Trophoblast cell (in vitro differentiated cells and primary cell): ENCODE measurements at regions not wholly inside any gene's neighbourhood (a gene's known extent, or its start where the extent isn't known, plus 50 kb on each side); places are given as distances from the start of the nearest gene placed in this dataset.

Source experiments
- DNase-seq, 2 donors: peaks; one replicate each; pipeline ENCODE4 v3.0.0-alpha.2; 2016
- H2AFZ ChIP-seq: 2 replicates; pipeline ENCODE4 v1.6.1; 2013; ENCODE audit warnings: low read length, moderate library complexity, mild to moderate bottlenecking; ENCODE audit not compliant: insufficient read depth, poor library complexity
- H2AK5ac ChIP-seq: 2 replicates; pipeline ENCODE4 v1.6.1; 2013; ENCODE audit warnings: mild to moderate bottlenecking, low read length
- H2BK120ac ChIP-seq: 2 replicates; pipeline ENCODE4 v1.6.1; 2013; ENCODE audit warnings: low read length, mild to moderate bottlenecking, moderate library complexity; ENCODE audit not compliant: insufficient read depth, poor library complexity
- H2BK12ac ChIP-seq: 2 replicates; pipeline ENCODE4 v1.6.1; 2013; ENCODE audit warnings: mild to moderate bottlenecking, low read length, moderate library complexity
- H2BK5ac ChIP-seq: 2 replicates; pipeline ENCODE4 v1.6.1; 2013; ENCODE audit warnings: low read length, low read depth, moderate library complexity, mild to moderate bottlenecking; ENCODE audit not compliant: poor library complexity
- H3K14ac ChIP-seq: 2 replicates; pipeline ENCODE4 v1.6.1; 2013; ENCODE audit warnings: mild to moderate bottlenecking, low read length
- H3K18ac ChIP-seq: 2 replicates; pipeline ENCODE4 v1.6.1; 2013; ENCODE audit warnings: mild to moderate bottlenecking, low read length
- H3K23ac ChIP-seq: 2 replicates; pipeline ENCODE4 v1.6.1; 2013; ENCODE audit warnings: low read length
- H3K27ac ChIP-seq: 2 replicates; pipeline ENCODE4 v1.5.1; 2013; ENCODE audit warnings: low read depth, mild to moderate bottlenecking, inconsistent platforms, low read length, moderate library complexity
- H3K27me3 ChIP-seq: 2 replicates; pipeline ENCODE4 v1.6.1; 2013; ENCODE audit warnings: inconsistent platforms, mild to moderate bottlenecking, low read length, moderate library complexity; ENCODE audit not compliant: insufficient read depth
- H3K36me3 ChIP-seq, 2 experiments: 1 replicate in 1 of 2; 2 replicates in 1 of 2; pipeline ENCODE4 v1.6.1; 2013; ENCODE audit warnings: low read length in 2 of 2, mild to moderate bottlenecking in 2 of 2, moderate library complexity in 1 of 2; ENCODE audit not compliant: insufficient read depth in 2 of 2, control insufficient read depth in 1 of 2
- H3K4ac ChIP-seq: 2 replicates; pipeline ENCODE4 v1.6.1; 2013; ENCODE audit warnings: low read depth, mild to moderate bottlenecking, low read length, moderate library complexity
- H3K4me1 ChIP-seq, 2 experiments: 1 replicate in 1 of 2; 2 replicates in 1 of 2; pipeline ENCODE4 v1.6.1; 2013; ENCODE audit warnings: low read length in 2 of 2, mild to moderate bottlenecking in 2 of 2, moderate library complexity in 1 of 2; ENCODE audit not compliant: insufficient read depth in 2 of 2, control insufficient read depth in 1 of 2
- H3K4me2 ChIP-seq: 2 replicates; pipeline ENCODE4 v1.6.1; 2013; ENCODE audit warnings: inconsistent platforms, mild to moderate bottlenecking, low read length, moderate library complexity
- H3K4me3 ChIP-seq: 2 replicates; pipeline ENCODE4 v1.5.1; 2013; ENCODE audit warnings: mild to moderate bottlenecking, low read depth, low read length, inconsistent platforms
- H3K79me1 ChIP-seq: one replicate; pipeline ENCODE4 v1.6.1; 2013; ENCODE audit warnings: low read length
- H3K79me2 ChIP-seq: 2 replicates; pipeline ENCODE4 v1.6.1; 2013; ENCODE audit warnings: low read length, mild to moderate bottlenecking; ENCODE audit not compliant: control insufficient read depth, insufficient read depth, poor library complexity
- H3K9ac ChIP-seq: 2 replicates; pipeline ENCODE4 v1.6.1; 2013; ENCODE audit warnings: mild to moderate bottlenecking, low read length
- H3K9me3 ChIP-seq: 2 replicates; pipeline ENCODE4 v1.6.1; 2013; ENCODE audit warnings: low read depth, mild to moderate bottlenecking, control low read depth, inconsistent platforms, low read length; ENCODE audit not compliant: insufficient read depth
- H4K12ac ChIP-seq: 2 replicates; pipeline ENCODE4 v1.6.1; 2013; ENCODE audit warnings: low read depth, mild to moderate bottlenecking, low read length, moderate library complexity
- H4K8ac ChIP-seq: 2 replicates; pipeline ENCODE4 v1.6.1; 2013; ENCODE audit warnings: low read depth, mild to moderate bottlenecking, low read length, moderate library complexity
- H4K91ac ChIP-seq: one replicate; pipeline ENCODE4 v1.6.1; 2013; ENCODE audit warnings: low read depth, mild to moderate bottlenecking, low read length, moderate library complexity
- whole genome bisulfite sequencing: extraction: QIAGEN DNeasy Blood & Tissue Kit; methylation state at CpG from one replicate; pipeline ENCODE4 v1.1.7; 2013; ENCODE audit warnings: missing lambda C conversion rate; ENCODE audit not compliant: insufficient read length, insufficient coverage; ENCODE audit errors: extremely low coverage; 5-methylcytosine and 5-hydroxymethylcytosine counted together

GRCh38 chr5:34484216-34484920, 171.8 kb upstream of the RAI14 start:
- Histone ChIP-seq H4K12ac (no peak overlapping the region), H2AFZ (no peak overlapping the region), H3K4me1 (peaks cover 8 to 16% of the 10 kb centered on the region in 2 experiments), H3K14ac (no peak overlapping the region), H3K23ac (no peak overlapping the region), H4K91ac (peak overlapping the region; percentile 57), H3K79me1 (peaks cover 10% of the 10 kb centered on the region), H4K8ac (peak overlapping the region; percentile 31), H2BK120ac (no peak overlapping the region), H3K27me3 (no peaks in the 10 kb centered on the region), H2BK5ac (no peak overlapping the region), H3K18ac (no peak overlapping the region), H3K9ac (no peak overlapping the region), H3K36me3 (no peaks in the 10 kb centered on the region), H2BK12ac (peak overlapping the region; percentile 62), H2AK5ac (peak overlapping the region; percentile 66), H3K4me3 (no peak overlapping the region), H3K79me2 (peaks cover 2% of the 10 kb centered on the region), H3K9me3 (peaks cover 6% of the 10 kb centered on the region), H3K4me2 (no peak overlapping the region), H3K27ac (no peak overlapping the region), H3K4ac (no peak overlapping the region)
- no peak for DNase-seq
- WGBS = no CpG with 5 or more reads among the region's 3 CpGs

- Histone ChIP-seq H2AFZ (no peak overlapping the region), H3K9me3 (peaks cover 6% of the 10 kb centered on the region), H3K18ac (no peak overlapping the region), H3K9ac (no peak overlapping the region), H3K4me2 (no peak overlapping the region), H3K36me3 (no peaks in the 10 kb centered on the region), H3K14ac (no peak overlapping the region), H2BK5ac (no peak overlapping the region), H3K23ac (no peak overlapping the region), H3K27ac (no peak overlapping the region), H2AK5ac (no peak overlapping the region), H4K91ac (no peak overlapping the region), H4K12ac (no peak overlapping the region), H2BK12ac (no peak overlapping the region), H2BK120ac (no peak overlapping the region), H3K4ac (no peak overlapping the region), H3K79me2 (peaks cover 2% of the 10 kb centered on the region), H3K27me3 (no peaks in the 10 kb centered on the region), H3K4me1 (peaks cover 10 to 22% of the 10 kb centered on the region in 2 experiments), H3K4me3 (no peak overlapping the region), H4K8ac (no peak overlapping the region), H3K79me1 (peaks cover 17% of the 10 kb centered on the region)
- no peak for DNase-seq
These were observed 170.4 kb upstream of the RAI14 start for GRCh38 chr5:34485768-34486030.

GRCh38 chr5:34486160-34486848, 169.8 kb upstream of the RAI14 start:
- Histone ChIP-seq H3K4ac (no peak overlapping the region), H3K9ac (no peak overlapping the region), H4K8ac (no peak overlapping the region), H3K79me2 (peaks cover 3% of the 10 kb centered on the region), H3K4me1 (peaks cover 10 to 25% of the 10 kb centered on the region in 2 experiments), H3K27me3 (no peaks in the 10 kb centered on the region), H3K27ac (peak overlapping the region; percentile 72), H2AK5ac (peak overlapping the region; percentile 26), H3K14ac (no peak overlapping the region), H3K4me3 (no peak overlapping the region), H3K36me3 (no peaks in the 10 kb centered on the region), H2BK120ac (peak overlapping the region; percentile 49), H3K4me2 (no peak overlapping the region), H2BK5ac (peak overlapping the region; percentile 29), H2AFZ (no peak overlapping the region), H2BK12ac (no peak overlapping the region), H3K18ac (no peak overlapping the region), H3K9me3 (peaks cover 6% of the 10 kb centered on the region), H4K12ac (no peak overlapping the region), H3K79me1 (peaks cover 20% of the 10 kb centered on the region), H4K91ac (peak overlapping the region; percentile 65), H3K23ac (no peak overlapping the region)
- no CpG with 5 or more reads among the region's 15 CpGs for WGBS
- DNase-seq = peak; percentile 82 to 97

- H3K4me3 ChIP-seq = no peak overlapping the region
- peak overlapping the region; percentile 49 for H2BK120ac ChIP-seq
- H2BK5ac ChIP-seq = peak overlapping the region; percentile 29
- peak overlapping the region; percentile 72 for H3K27ac ChIP-seq
- H2AFZ ChIP-seq = no peak overlapping the region
- H2BK12ac ChIP-seq = peak overlapping the region; percentile 40
- H3K4me2 ChIP-seq = no peak overlapping the region
- H3K9ac ChIP-seq = no peak overlapping the region
- H3K4me1 ChIP-seq = peaks cover 10 to 28% of the 10 kb centered on the region in 2 experiments
- no peak overlapping the region for H4K8ac ChIP-seq
- H3K14ac ChIP-seq = no peak overlapping the region
- peaks cover 3% of the 10 kb centered on the region for H3K79me2 ChIP-seq
- H3K23ac ChIP-seq = no peak overlapping the region
- WGBS = no CpG with 5 or more reads among the region's 2 CpGs
- peak overlapping the region; percentile 26 for H2AK5ac ChIP-seq
- H4K12ac ChIP-seq = no peak overlapping the region
- H3K9me3 ChIP-seq = peaks cover 6% of the 10 kb centered on the region
- peaks cover 23% of the 10 kb centered on the region for H3K79me1 ChIP-seq
- H3K36me3 ChIP-seq = no peaks in the 10 kb centered on the region
- no peak overlapping the region for H3K4ac ChIP-seq
- peak overlapping the region; percentile 65 for H4K91ac ChIP-seq
- H3K27me3 ChIP-seq = no peaks in the 10 kb centered on the region
- DNase-seq = no peak
- no peak overlapping the region for H3K18ac ChIP-seq
These were observed 169.3 kb upstream of the RAI14 start for GRCh38 chr5:34486849-34487158.
